Spinal cord (tissue), 9 donors: ENCODE measurements at regions not wholly inside any gene's neighbourhood (a gene's known extent, or its start where the extent isn't known, plus 50 kb on each side); places are given as distances from the start of the nearest gene placed in this dataset.

ENCODE experiments used
- DNase-seq, 6 donors: peaks; one replicate each; pipeline versions ENCODE4 v3.0.0 to v3.0.0-alpha.2; 2013 to 2015; ENCODE audit warnings: low spot score in 6 of 6, low read depth in 4 of 6
- H3K27ac ChIP-seq: one replicate; pipeline ENCODE4 v1.5.1; 2013; ENCODE audit warnings: low read depth, low read length, control low read depth
- H3K27me3 ChIP-seq: one replicate; pipeline ENCODE4 v1.6.1; 2013; ENCODE audit warnings: low read length; ENCODE audit not compliant: control insufficient read depth, insufficient read depth
- H3K36me3 ChIP-seq: one replicate; pipeline ENCODE4 v1.6.1; 2013; ENCODE audit warnings: low read length; ENCODE audit not compliant: control insufficient read depth, insufficient read depth
- H3K4me1 ChIP-seq: one replicate; pipeline ENCODE4 v1.6.1; 2013; ENCODE audit warnings: low read length; ENCODE audit not compliant: control insufficient read depth, insufficient read depth
- H3K4me3 ChIP-seq: one replicate; pipeline ENCODE4 v1.5.1; 2013; ENCODE audit warnings: low read depth, low read length, control low read depth
- H3K9me3 ChIP-seq: one replicate; pipeline ENCODE4 v1.6.1; 2013; ENCODE audit warnings: low read length; ENCODE audit not compliant: control insufficient read depth, insufficient read depth
- WGBS: methylation state at CpG from one replicate; pipeline ENCODE4 v1.1.5; 2013; ENCODE audit warnings: missing lambda C conversion rate; ENCODE audit not compliant: insufficient coverage; 5-methylcytosine and 5-hydroxymethylcytosine counted together
- donor health status: healthy.

- Histone ChIP-seq H3K4me1 (no peaks in the 10 kb centered on the region), H3K27ac (no peak overlapping the region), H3K4me3 (no peak overlapping the region), H3K27me3 (no peaks in the 10 kb centered on the region), H3K9me3 (no peaks in the 10 kb centered on the region), H3K36me3 (no peaks in the 10 kb centered on the region)
- 100% methylated on average over 1 of the region's 2 CpGs for WGBS
- DNase-seq: no peak
Observed at GRCh38 chr5:42217791-42218190, 205.4 kb upstream of the GHR start.

DNA sequence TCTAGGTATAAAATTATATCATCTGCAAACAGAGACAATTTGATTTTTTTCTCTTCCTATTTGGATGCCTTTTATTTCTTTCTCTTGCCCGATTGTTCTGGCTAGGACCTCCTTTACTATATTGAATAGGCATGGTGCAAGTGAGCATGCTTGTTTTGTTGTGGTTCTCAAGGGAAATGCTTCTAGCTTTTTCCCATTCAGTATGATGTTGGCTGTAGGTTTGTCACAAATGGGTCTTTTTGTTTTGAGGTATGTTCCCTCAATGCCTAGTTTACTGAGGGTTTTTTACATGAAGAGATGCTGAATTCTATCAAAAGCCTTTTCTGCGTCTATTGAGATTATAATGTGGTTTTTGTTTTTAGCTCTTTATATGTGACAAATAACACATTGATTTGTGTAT is 198.2 kb upstream of the GHR start:
- no CpG with 5 or more reads among the region's 2 CpGs for WGBS
- no peaks in the 10 kb centered on the region for H3K9me3 ChIP-seq
- no peak overlapping the region for H3K27ac ChIP-seq
- DNase-seq: no peak
- no peaks in the 10 kb centered on the region for H3K27me3 ChIP-seq
- no peak overlapping the region for H3K4me3 ChIP-seq
- H3K36me3 ChIP-seq: no peaks in the 10 kb centered on the region
- no peaks in the 10 kb centered on the region for H3K4me1 ChIP-seq

- Histone ChIP-seq H3K9me3 (no peaks in the 10 kb centered on the region), H3K4me3 (no peak overlapping the region), H3K27ac (no peak overlapping the region), H3K27me3 (no peaks in the 10 kb centered on the region), H3K36me3 (no peaks in the 10 kb centered on the region), H3K4me1 (no peaks in the 10 kb centered on the region)
- WGBS: 83% methylated on average over 1 of the region's 1 CpG
- peak in 1 of 6 donors; percentile 1 for DNase-seq
Observed at GRCh38 chr5:42228279-42228678, 195.0 kb upstream of the GHR start.

DNA sequence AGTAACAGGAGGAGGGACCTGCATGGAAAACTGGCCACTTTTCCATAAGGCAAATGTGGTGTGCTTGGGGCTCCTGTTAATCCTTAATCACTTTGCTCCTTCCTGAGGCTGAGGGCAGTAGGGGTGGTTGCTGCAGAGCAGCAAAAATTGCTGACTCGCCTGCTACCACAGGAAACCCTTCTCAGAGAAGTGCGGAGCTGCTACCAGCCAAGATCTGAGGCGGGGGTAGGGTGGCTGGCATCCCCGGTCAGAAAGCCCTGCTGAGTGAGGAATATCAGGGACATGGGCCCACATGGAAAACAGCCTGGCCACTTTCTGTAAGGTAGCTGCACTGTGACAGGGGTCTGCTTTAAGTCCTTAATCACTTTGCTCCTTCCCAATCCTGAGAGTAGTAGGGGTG is 192.4 kb upstream of the GHR start:
- no peaks in the 10 kb centered on the region for H3K36me3 ChIP-seq
- WGBS: 91% methylated on average over 4 of the region's 4 CpGs
- DNase-seq: no peak
- H3K9me3 ChIP-seq: no peaks in the 10 kb centered on the region
- no peaks in the 10 kb centered on the region for H3K4me1 ChIP-seq
- no peak overlapping the region for H3K27ac ChIP-seq
- H3K4me3 ChIP-seq: no peak overlapping the region
- no peaks in the 10 kb centered on the region for H3K27me3 ChIP-seq

DNA sequence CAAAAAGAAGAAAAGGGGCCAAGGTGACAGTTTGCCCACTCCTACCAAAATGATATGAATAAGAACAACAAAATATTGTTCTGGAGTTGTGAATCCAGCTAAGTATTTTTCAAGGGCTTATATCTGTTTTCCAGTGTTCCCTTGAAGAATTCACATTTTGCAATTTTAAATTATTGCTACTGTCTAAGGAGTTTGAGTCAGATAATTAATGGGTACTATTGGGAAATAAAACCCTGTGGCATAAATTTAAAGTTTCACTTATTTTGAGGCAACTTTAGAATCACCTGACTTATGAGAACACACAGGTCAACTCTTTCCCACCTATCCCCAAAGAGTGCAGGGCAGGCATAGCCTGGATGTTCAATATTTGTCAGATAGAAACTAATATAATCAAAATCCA is 188.0 kb upstream of the GHR start:
- DNase-seq: no peak
- H3K4me1 ChIP-seq: no peaks in the 10 kb centered on the region
- H3K27me3 ChIP-seq: no peaks in the 10 kb centered on the region
- no peak overlapping the region for H3K27ac ChIP-seq
- H3K4me3 ChIP-seq: no peak overlapping the region
- no peaks in the 10 kb centered on the region for H3K36me3 ChIP-seq
- H3K9me3 ChIP-seq: no peaks in the 10 kb centered on the region

DNA sequence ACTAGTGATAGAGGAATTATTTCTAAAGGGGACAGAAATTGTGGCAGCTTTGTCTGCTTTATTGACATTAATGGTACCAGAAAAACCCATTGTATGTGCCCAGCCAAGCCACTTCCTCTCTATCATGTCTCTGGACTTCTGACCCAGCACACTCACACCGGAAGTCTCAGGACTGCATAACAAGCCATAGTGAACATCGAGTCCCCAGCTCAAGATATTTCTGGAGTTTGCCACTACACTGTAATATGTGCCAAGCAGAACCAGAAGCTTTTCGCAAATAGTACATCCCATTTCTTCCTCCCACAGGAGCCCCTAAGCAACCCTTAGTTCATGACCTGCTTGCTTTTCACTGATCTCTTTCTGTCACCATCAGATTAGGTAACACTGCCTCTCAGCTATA is 187.4 kb upstream of the GHR start:
- H3K9me3 ChIP-seq: no peaks in the 10 kb centered on the region
- no peak overlapping the region for H3K4me3 ChIP-seq
- no peaks in the 10 kb centered on the region for H3K27me3 ChIP-seq
- 91% methylated on average over 3 of the region's 3 CpGs for whole genome bisulfite sequencing
- H3K4me1 ChIP-seq: no peaks in the 10 kb centered on the region
- no peak overlapping the region for H3K27ac ChIP-seq
- H3K36me3 ChIP-seq: no peaks in the 10 kb centered on the region
- no peak for DNase-seq

GRCh38 chr5:42241636-42242035 is 181.6 kb upstream of the GHR start:
- Histone ChIP-seq H3K4me3 (no peak overlapping the region), H3K27me3 (no peaks in the 10 kb centered on the region), H3K4me1 (no peaks in the 10 kb centered on the region), H3K9me3 (no peaks in the 10 kb centered on the region), H3K36me3 (no peaks in the 10 kb centered on the region), H3K27ac (no peak overlapping the region)
- WGBS: no CpG with 5 or more reads among the region's 2 CpGs
- no peak for DNase-seq

GRCh38 chr5:42242210-42242609 is 181.0 kb upstream of the GHR start:
- H3K4me3 ChIP-seq: no peak overlapping the region
- no peak overlapping the region for H3K27ac ChIP-seq
- no peaks in the 10 kb centered on the region for H3K9me3 ChIP-seq
- H3K27me3 ChIP-seq: no peaks in the 10 kb centered on the region
- no peaks in the 10 kb centered on the region for H3K4me1 ChIP-seq
- no peak for DNase-seq
- no CpG with 5 or more reads among the region's 1 CpG for WGBS
- H3K36me3 ChIP-seq: no peaks in the 10 kb centered on the region

GRCh38 chr5:42242881-42243485 is 180.3 kb upstream of the GHR start:
- no peaks in the 10 kb centered on the region for H3K9me3 ChIP-seq
- DNase-seq: peak in 1 of 6 donors; percentile 6
- H3K4me1 ChIP-seq: no peaks in the 10 kb centered on the region
- no peaks in the 10 kb centered on the region for H3K36me3 ChIP-seq
- H3K27ac ChIP-seq: no peak overlapping the region
- WGBS: 60% methylated on average over 1 of the region's 5 CpGs
- no peak overlapping the region for H3K4me3 ChIP-seq
- no peaks in the 10 kb centered on the region for H3K27me3 ChIP-seq

DNA sequence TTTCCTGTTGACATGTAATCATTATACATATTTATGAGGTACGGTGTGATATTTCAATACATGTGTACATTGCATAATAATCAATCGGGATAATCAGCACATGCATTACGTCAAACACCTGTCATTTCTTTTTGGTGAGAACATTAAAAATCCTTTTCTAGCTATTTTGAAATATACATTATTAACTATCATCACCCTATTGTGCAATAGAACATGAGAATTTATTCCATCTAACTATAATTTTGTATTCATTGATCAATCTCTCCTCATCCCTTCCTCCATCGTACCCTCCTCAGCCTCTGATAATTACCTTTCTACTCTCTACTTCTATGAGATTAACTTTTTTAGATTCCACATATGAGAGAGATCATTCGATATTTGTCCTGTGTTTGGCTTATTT is 170.9 kb upstream of the GHR start:
- H3K27ac ChIP-seq: no peak overlapping the region
- no peaks in the 10 kb centered on the region for H3K9me3 ChIP-seq
- H3K36me3 ChIP-seq: no peaks in the 10 kb centered on the region
- no peak overlapping the region for H3K4me3 ChIP-seq
- no peaks in the 10 kb centered on the region for H3K4me1 ChIP-seq
- H3K27me3 ChIP-seq: no peaks in the 10 kb centered on the region
- no CpG with 5 or more reads among the region's 5 CpGs for WGBS
- no peak for DNase-seq
